ENCODE measurements at regions not wholly inside any gene's neighbourhood (a gene's known extent, or its start where the extent isn't known, plus 50 kb on each side); places are given as distances from the start of the nearest gene placed in this dataset.
"Not testable (repeated sequence)": the region's sequence is repeated elsewhere in the genome, so short reads cannot be mapped to it uniquely, and the experiment has no call there.

GRCh38 chr1:101373570-101373969 is 136.8 kb downstream of the S1PR1 start:
- Histone ChIP-seq H3K4me3 (ENCODE audit: low read depth, low read length) (no peak overlapping the region), H3K36me3 (no peaks in the 10 kb centered on the region), H3K27me3 (ENCODE audit: insufficient read depth, low read depth, severe bottlenecking) (peaks cover 44% of the 10 kb centered on the region), H3K9me3 (ENCODE audit: severe bottlenecking) (no peaks in the 10 kb centered on the region), H3K27ac (no peak overlapping the region)
- no peak for TF ChIP-seq CTCF (IDR thresholded peaks at IDR 0.05; ENCODE audit: low read depth, low read length)
- no peak for DNase-seq

GRCh38 chr1:101375448-101375847 is 138.6 kb downstream of the S1PR1 start:
- not testable (repeated sequence) for H3K27ac ChIP-seq

GRCh38 chr1:101376121-101377083 is 139.6 kb downstream of the S1PR1 start:
- Histone ChIP-seq H3K36me3 (no peaks in the 10 kb centered on the region), H3K27me3 (ENCODE audit: insufficient read depth, low read depth, severe bottlenecking) (peaks cover 46% of the 10 kb centered on the region), H3K4me3 (ENCODE audit: low read depth, low read length) (no peak overlapping the region), H3K27ac (no peak overlapping the region), H3K9me3 (ENCODE audit: severe bottlenecking) (no peaks in the 10 kb centered on the region)
- no peak for DNase-seq
- no peak for TF ChIP-seq CTCF (IDR thresholded peaks at IDR 0.05; ENCODE audit: low read depth, low read length)

More at GRCh38 chr1:101375448-101375847, 138.6 kb downstream of the S1PR1 start:
- H3K36me3 ChIP-seq; H3K4me3 ChIP-seq (ENCODE audit: low read depth, low read length); DNase-seq; H3K9me3 ChIP-seq (ENCODE audit: severe bottlenecking): not testable (repeated sequence)
- peaks cover 42% of the 10 kb centered on the region for H3K27me3 ChIP-seq (ENCODE audit: insufficient read depth, low read depth, severe bottlenecking)

- no peak overlapping the region for H3K27ac ChIP-seq
- H3K36me3 ChIP-seq, result no peaks in the 10 kb centered on the region
- no peak overlapping the region for H3K4me3 ChIP-seq (ENCODE audit: low read depth, low read length)
- no peaks in the 10 kb centered on the region for H3K9me3 ChIP-seq (ENCODE audit: severe bottlenecking)
- DNase-seq, result no peak
- peaks cover 52% of the 10 kb centered on the region for H3K27me3 ChIP-seq (ENCODE audit: insufficient read depth, low read depth, severe bottlenecking)
- TF ChIP-seq CTCF (IDR thresholded peaks at IDR 0.05; ENCODE audit: low read depth, low read length), result no peak
Measured at GRCh38 chr1:101377084-101377835, 140.4 kb downstream of the S1PR1 start.

- H3K27me3 ChIP-seq (ENCODE audit: insufficient read depth, low read depth, severe bottlenecking), result peaks cover 56% of the 10 kb centered on the region
- no peaks in the 10 kb centered on the region for H3K36me3 ChIP-seq
- no peak for DNase-seq
- H3K4me3 ChIP-seq (ENCODE audit: low read depth, low read length), result no peak overlapping the region
- no peak overlapping the region for H3K27ac ChIP-seq
- TF ChIP-seq CTCF (IDR thresholded peaks at IDR 0.05; ENCODE audit: low read depth, low read length), result no peak
- H3K9me3 ChIP-seq (ENCODE audit: severe bottlenecking), result no peaks in the 10 kb centered on the region
Measured at GRCh38 chr1:101379037-101379436, 142.2 kb downstream of the S1PR1 start.

- Histone ChIP-seq H3K9me3 (ENCODE audit: severe bottlenecking) (no peaks in the 10 kb centered on the region), H3K27ac (no peak overlapping the region), H3K4me3 (ENCODE audit: low read depth, low read length) (no peak overlapping the region), H3K27me3 (ENCODE audit: insufficient read depth, low read depth, severe bottlenecking) (peaks cover 51% of the 10 kb centered on the region), H3K36me3 (no peaks in the 10 kb centered on the region)
- no peak for TF ChIP-seq CTCF (IDR thresholded peaks at IDR 0.05; ENCODE audit: low read depth, low read length)
- no peak for DNase-seq
Measured at GRCh38 chr1:101379950-101380349, 143.1 kb downstream of the S1PR1 start.
